LoVo (cell line): ENCODE measurements at regions not wholly inside any gene's neighbourhood (a gene's known extent, or its start where the extent isn't known, plus 50 kb on each side); places are given as distances from the start of the nearest gene placed in this dataset.
"Not testable (repeated sequence)": the region's sequence is repeated elsewhere in the genome, so short reads cannot be mapped to it uniquely, and the experiment has no call there.

Experiments used
- DNase-seq: peaks from one replicate; pipeline ENCODE4 v3.0.0-alpha.2; 2016; ENCODE audit warnings: low spot score

DNA sequence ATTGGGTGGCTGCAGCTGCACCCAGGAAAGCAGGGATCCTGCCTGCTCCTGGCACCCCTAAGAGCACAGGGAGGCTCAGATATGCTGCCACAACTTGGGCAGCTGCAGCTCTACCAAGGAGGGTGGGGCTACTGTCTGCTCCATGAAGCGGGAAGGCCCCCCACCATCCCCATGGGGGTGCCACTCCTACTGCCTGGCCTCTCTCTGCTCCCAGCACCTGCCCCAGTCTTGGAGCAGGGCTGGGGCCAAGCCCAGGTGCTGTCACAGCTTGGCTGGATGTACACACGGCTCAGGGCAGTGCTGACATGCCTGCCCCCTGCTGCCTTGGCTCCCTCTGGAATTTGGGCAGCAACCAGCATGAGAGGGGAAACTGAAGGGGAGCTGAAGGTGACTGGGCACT is 214.7 kb upstream of the PLPPR1 start:
- DNase-seq, result no peak

DNA sequence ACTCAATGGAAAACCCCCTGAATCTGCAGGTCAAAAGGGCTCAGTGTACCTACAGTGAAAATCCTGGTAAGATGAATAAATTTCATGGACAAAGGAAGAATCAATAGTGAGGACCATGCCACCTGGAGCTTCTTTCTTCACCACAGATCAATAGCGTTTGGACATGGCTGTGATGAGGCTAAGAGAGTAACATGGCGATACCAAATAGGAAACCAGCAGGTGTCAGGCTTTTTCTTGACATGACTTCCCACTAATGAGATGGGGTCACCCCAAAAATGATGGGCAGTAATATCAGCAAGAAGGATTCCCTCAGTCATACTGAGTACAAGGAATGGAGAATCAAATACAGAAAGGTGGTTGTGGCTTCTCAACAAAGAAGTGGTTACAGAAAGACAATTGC is 208.5 kb upstream of the PLPPR1 start:
- no peak for DNase-seq

DNA sequence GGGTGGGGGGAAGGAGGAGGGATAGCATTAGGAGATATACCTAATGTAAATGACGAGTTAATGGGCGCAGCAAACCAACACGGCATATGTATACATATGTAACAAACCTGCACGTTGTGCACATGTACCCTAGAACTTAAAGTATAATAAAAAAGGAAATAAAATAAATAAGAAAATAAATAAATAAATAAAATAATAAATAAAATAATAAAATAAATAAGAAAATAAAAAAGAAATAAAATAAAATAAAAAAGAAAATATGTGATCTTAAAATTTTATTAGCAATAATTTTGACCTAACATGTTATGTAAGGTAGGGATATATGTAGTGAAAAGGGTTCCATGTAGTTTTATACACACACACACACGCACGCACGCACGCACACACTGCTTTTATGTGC is 195.5 kb upstream of the PLPPR1 start:
- DNase-seq, result not testable (repeated sequence)

DNA sequence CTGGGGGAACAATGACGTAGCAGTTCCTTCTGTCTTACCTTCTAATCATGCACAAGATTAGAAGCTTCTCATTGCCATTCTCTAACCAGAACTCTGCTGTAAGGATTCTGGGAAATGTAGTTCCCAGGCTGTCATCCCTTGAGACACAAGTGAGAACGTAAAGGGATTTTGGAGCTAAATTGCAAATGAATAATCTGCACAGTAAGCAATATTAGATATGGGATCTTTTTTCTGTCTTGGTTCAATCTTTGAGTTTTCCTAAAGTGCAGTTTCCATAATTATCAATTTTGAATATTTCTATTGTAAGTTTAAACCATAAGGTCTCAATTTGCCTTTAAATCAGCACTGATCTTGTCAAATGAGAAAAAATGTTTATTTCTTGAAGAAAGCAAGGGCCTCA is 189.7 kb upstream of the PLPPR1 start:
- DNase-seq, result no peak

DNA sequence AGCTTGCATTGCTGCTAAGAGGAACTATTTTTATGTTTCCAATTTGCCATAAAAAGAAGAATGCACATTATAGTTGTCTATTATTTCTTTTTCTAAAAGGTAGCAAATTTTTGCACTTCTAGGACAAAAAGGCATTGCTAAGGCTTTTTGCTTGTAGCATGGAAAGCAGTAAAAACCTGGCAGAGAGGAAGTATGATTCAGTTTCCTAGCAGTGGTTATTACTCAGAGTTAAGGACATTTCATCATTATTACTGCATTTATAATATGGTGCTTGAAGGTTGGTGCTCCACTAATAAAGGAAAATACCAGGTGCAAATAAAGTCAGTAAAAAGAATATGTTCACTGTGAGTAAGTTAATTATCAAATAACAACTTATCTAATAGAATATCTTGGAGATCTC is 179.8 kb upstream of the PLPPR1 start:
- no peak for DNase-seq

DNA sequence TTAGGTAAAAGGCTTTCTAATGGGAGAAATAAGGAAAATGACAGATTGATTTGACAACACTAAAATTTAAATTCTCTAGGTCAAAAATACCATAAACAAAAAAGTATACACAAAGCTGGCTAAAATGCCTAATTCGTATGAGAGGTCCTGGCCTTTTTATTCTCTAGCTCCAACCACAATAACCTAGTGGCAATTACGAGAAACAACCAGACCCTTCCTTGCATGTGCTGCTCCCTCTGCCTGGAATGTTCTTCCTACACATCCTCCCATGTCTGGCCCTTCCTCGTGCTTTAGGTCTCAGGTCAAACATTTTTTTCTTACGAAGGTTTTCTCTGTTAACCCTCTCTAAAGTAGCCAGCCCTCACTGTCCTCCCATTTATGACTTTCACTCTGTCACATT is 176.4 kb upstream of the PLPPR1 start:
- DNase-seq, result no peak

DNA sequence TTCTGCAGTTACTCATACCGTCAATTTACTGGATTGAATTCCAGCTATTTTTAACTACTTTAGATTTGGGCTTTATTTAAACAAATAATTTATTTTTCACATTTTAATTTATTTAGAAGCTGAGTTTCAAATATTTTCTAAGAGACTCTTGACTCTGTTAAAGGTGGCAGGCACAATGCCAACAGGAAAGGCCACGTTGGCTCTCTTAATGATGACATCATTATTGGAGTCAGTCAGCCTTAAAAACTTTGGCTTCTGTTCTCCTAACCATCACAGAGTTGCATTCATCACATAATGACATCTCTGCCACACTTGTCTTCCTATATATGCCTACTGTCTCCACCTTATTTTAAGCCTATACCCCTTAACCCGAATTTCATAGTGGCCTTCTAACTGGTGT is 172.3 kb upstream of the PLPPR1 start:
- DNase-seq, result no peak

DNA sequence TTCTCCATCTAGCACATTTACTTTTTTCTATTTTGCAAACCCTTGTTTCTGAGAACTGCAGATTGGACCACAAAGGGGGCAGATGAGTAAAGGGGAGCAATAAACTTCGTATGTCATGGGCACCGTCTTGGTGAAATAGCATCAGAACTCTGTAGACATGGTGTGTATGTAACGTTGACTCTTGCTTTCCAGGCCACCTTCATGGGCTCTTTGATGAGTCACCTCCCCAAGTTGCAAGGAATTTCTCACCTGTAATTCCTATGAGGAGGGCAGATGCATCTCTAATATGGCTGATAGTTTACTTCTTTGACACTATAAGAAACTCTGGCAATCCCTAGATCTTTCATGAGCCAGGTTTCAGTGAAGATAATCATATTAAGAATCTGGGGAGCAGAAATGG is 163.4 kb upstream of the PLPPR1 start:
- DNase-seq, result no peak

DNA sequence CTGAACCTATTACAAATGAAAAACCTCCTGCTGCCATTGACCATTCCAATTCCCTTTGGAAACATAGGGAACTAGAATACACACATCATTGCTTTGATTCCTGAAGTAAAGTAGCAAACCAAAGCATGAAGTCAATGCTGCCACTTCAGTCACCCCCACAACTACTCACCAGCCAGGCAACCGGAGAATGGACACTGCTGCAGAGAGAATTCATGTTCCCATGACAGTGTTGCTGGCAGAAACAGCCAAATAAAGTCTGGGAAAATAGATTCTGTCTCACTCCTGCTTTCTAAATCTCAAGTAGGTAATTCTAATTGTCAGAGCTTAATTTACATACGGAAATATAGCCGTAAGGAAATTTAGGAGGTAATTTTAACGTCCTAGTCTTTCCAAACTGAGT is 162.9 kb upstream of the PLPPR1 start:
- DNase-seq, result no peak

DNA sequence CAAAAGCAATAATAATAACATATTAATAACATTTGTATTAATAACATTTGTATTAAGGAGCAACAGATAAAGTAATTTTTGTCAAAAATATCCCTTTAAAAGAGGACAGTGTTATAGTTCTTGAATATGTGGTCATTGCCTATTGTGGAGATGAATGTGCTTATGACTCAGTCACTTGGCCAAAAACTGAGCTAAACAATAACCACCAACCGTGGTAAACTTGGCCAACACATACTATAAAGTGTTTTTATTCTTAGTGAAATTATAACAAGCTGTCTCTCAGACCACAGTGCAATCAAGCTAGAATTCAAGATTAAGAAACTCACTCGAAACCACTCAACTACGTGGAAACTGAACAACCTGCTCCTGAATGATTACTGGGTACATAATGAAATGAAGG is 159.2 kb upstream of the PLPPR1 start:
- no peak for DNase-seq

DNA sequence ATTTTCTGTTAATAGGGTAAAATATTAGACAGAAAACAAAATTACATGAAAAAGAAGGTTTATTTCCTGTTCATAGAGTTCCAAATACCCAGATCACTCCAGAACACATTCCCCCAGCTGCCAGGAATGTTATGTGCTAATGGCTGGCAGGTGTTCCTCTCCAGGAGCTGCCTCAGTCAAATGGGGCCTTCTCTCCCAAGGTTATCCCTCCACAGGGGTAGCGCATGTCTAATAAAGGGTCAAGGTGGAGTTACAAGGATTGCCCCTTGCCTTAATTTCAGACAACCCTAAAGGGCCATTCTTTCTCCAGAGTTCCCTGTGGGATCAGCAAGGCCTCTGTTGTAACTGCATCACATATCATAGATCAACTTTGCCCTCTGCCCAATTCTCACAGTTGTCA is 148.6 kb upstream of the PLPPR1 start:
- no peak for DNase-seq

DNA sequence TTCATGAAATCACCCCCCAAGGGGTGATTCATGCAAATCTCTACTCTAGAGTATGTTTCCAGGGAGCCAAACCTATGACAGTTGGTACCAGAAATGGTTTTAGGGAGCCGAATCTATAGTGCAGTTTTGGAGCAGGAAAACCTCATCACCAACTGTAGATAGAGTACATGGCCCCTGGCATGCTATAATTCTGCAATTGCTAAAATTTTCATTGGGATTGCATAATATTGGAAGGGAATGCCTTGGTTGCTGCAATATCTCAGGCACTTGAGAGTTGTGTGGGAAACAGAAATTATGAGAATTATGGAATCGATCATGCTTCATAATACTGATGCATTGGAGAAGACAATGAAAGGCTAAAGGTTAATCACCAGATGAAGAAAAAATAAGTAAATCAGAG is 148.2 kb upstream of the PLPPR1 start:
- no peak for DNase-seq

DNA sequence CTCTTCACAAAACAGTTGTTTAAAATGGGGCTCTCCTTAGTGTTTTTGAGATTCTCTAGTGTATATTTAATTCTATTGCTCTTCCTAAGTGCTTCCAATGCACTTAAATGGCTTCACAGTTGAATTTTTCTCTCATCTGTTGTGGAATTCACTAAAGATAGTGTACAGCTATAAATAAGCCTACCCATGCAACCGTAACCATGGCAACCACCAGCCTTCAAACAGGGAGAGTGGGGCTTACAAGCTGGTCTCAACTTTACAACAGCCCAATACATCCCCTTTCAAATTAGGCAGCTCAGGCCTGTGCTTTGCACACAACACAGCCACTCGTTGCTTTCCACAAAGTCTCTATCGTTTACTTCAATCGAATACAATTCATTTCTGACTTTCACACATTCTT is 144.0 kb upstream of the PLPPR1 start:
- no peak for DNase-seq

DNA sequence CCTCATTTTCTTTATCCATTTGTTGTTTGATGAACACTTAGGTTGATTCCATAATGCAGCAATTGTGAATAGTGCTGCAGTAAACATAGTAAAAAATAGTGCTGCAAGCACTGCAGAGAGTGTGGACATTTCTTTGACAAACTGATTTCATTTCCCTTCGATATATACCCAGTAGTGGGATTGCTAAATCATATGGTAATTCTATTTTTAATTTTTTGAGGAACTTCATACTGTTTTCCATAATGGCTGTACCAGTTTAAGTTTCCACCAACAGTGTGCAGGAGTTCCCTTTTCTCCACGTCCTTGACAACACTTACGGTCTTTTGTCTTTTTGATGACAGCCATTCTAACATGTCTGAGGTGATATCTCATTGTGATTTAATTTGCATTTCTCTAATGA is 138.2 kb upstream of the PLPPR1 start:
- no peak for DNase-seq

DNA sequence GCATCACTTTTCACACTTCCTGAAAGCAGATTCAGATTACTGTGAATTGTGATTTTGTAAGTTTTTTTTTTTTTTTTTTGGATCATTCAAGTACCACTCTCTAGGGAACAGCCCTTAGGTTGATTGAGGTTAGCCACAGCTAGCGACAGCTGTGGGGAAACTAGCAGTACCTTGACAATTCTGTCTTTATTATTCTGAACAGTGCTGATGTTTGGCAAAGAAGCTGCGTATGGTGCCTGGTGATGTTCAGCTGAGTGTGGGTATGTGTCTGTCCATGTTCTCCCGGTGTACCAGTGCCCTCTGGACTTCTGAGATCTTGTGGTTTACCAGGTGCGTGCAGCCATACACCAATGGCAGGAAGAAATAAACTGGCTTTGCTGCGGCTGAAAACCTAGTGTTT is 117.3 kb upstream of the PLPPR1 start:
- no peak for DNase-seq

DNA sequence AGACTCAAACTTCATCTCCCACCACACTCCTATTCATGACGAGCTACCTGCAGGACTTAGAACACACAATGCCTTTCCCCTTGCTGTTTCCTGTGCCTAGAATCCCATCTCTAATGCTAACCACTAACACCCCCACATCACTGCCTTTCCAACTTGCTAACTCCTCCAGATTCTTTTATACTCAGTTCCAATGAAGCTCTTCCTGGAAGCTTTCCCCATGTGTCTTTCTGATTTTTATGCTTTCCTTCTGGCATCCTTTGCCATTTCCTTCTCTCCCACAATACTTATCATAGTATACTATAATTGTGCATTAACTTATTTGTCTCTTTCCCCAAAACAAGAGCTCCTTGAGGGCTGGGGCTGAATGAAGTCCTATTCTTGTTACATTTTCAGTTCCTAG is 115.3 kb upstream of the PLPPR1 start:
- no peak for DNase-seq

DNA sequence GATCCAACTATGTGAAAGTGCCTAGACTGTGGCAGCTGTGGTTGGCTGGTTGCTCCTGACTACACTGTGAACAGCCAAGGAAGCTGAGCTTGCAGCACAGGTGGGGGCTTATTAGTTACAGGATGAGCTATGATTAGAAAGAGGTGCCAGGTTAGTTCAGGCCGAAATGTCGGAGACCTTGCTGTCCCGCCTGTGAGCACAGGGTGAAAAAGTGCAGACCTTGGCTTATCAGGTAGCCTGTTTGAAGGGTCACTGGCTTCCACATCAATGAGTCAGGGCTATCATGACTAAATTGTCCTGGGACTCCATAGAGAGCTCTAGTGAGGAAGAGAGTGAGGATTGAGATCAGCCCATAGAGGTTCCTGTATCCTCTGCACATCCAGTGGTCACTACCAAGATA is 114.3 kb upstream of the PLPPR1 start:
- DNase-seq, result no peak

DNA sequence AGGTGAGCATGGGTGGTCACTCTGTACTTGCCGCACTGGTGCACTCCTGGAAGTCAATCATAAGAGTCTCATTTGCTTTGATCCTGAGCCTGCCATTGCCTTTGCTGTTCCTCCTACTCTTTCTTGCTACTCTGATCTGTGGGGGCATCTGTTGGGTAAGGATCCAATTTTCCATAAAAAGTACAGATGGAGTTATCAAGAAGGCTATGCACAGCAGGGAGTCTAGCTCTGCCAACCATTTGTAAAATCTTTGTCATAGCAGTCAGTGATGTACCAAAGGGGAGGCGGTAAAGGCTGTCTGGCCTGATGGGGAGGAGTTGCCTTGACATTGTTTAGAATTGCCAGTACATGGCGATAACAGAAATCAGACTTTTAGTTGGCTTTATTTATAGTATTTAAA is 109.0 kb upstream of the PLPPR1 start:
- DNase-seq, result no peak

DNA sequence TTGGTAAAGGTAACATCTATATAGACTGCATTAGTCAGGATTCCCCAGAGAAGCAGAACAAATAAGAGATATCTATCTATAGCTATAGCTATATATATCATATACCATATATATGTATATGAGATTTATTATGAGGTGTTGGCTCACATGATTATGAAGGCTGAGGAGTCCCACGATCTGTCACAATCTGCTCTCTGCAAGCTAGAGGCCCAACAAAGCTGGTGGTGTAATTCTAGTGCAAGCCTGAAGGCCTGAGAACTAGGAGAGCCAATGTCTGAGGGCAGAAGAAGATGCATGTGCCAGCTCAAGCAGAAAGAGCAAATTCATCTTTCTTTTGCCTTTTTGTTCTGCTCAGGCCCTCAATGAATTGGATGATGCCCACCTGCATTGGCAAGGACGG is 102.2 kb upstream of the PLPPR1 start:
- no peak for DNase-seq

DNA sequence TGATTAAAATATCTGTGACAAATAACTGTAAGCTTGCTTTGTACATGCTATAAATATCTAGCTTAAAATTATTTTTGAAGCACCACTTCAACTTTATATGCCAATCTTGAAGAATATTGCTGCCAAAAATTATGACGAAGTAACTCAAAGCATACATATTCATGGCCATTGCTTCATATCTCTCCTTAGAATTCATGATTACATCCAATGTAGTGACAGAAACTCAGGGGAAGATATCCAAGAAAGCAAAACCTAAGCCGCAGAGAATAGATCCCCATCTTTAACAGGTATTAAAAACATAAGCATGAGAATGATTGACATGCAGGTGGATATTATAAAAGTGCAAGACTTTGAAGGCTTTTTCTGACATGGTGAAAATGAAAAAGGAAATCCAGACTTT is 100.8 kb upstream of the PLPPR1 start:
- no peak for DNase-seq

DNA sequence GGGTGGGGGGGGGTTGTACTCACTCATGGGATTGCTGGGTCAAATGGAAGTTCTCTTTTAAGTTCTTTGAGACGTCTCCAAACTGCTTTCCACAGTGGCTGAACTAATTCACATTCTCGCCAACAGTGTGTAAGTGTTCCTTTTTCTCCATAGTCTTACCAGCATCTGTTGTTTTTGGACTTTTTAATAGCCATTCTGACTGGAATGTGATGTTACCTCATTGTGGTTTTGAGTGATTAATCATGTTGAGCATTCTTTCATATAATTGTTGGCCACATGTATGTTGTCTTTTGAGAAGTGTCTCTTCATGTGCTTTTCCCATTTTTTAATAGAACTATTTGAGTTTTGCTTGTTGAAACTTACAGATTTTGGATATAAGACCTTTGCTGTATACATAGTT is 94.9 kb upstream of the PLPPR1 start:
- DNase-seq, result no peak

DNA sequence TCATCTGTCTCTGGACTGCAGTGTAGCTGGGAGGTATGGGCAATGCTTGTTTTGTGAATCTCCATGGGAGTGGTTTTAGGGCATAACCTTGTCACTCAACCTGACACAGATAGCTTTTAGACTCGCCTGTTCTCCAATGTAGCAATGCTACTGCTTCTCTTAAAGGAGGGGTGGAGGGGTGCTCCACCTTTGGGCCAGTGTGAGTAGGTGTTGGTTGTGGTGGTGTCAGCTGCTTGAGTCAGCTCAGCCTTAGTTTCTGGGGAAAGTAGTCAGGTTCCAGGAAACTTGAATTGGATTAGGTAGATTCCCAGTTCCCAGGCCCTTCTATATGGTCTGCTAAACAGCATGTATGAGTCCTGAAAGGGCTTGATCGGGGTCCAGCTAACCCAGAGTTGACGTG is 91.1 kb upstream of the PLPPR1 start:
- no peak for DNase-seq

DNA sequence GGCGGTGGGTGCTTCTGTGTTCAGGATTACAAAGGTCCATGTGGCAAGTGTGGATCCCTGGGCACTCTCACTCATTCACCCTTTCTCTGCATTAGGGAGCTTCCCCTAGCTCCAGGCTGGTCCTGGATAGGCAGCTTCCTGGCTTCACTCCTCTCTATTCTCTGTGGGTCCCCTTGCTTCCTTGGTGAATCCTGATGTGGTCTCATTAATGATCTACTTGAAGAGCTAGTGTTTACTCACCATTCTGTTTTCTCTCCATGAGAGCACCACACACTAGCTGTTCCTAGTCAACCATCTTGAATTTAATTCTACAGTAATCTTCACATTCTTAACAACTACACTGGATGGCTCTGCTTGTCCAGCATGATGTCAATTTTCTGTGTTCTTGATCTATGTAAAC is 90.0 kb upstream of the PLPPR1 start:
- DNase-seq, result no peak

DNA sequence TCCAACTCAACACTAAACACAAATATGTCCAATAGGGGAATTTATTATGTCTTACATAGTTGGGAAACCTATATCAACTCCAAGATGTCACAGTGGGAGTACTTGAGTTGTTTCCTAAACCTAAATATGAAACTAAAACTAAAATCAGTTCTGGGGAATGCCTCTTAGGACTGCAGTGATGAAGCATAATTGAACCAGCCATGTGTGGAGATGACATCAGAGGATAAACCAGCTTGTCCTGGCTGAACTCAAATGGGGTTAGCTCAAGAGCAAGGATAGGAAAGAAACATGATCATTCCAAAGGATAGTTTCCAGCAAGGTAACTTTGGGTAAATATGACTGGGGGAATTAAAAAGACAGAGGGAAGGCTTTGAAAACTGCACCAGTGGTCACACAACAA is 88.9 kb upstream of the PLPPR1 start:
- no peak for DNase-seq

DNA sequence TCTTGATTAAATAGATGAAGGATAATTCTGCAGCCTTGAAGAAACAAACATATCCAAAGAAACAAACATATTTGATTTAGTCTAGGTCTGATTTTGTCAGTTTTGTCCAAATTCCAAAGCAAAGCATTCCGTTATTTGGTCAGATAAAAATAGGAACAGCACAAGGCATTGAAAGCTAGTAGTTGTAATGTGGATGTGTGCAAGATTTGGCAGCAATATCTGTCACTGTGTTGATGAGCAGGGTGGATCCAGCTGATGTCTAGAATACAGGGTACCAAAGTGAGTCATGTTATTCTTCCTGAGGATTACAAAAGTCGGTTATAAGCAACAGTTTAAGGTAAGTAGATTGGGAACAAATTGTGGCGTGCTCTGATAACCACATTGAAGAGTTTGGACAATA is 69.3 kb upstream of the PLPPR1 start:
- no peak for DNase-seq
